ENCODE measurements at regions not wholly inside any gene's neighbourhood (a gene's known extent, or its start where the extent isn't known, plus 50 kb on each side); places are given as distances from the start of the nearest gene placed in this dataset.

- DNase-seq (ENCODE audit: low read depth, low spot score) = no peak
Observed at GRCh38 chr5:2039180-2039531, 156.4 kb upstream of the IRX4 start.

- no peak for DNase-seq (ENCODE audit: low read depth, low spot score)
Observed at GRCh38 chr5:2038321-2039179, 155.8 kb upstream of the IRX4 start.

- DNase-seq (ENCODE audit: low read depth, low spot score) = no peak
Observed at GRCh38 chr5:2036885-2037284, 154.2 kb upstream of the IRX4 start.

- DNase-seq (ENCODE audit: low read depth, low spot score) = no peak
Observed at GRCh38 chr5:2032432-2032831, 149.7 kb upstream of the IRX4 start.

GRCh38 chr5:2031581-2031980 lies 148.9 kb upstream of the IRX4 start:
- DNase-seq (ENCODE audit: low read depth, low spot score) = no peak

- no peak for DNase-seq (ENCODE audit: low read depth, low spot score)
Observed at GRCh38 chr5:2030131-2030530, 147.4 kb upstream of the IRX4 start.

GRCh38 chr5:2029206-2029605 lies 146.5 kb upstream of the IRX4 start:
- peak; percentile 10 for DNase-seq (ENCODE audit: low read depth, low spot score)

GRCh38 chr5:2027790-2028189 lies 145.1 kb upstream of the IRX4 start:
- no peak for DNase-seq (ENCODE audit: low read depth, low spot score)

GRCh38 chr5:2024986-2025721 lies 142.4 kb upstream of the IRX4 start:
- DNase-seq (ENCODE audit: low read depth, low spot score) = no peak

- DNase-seq (ENCODE audit: low read depth, low spot score) = no peak
Observed at GRCh38 chr5:2023196-2023595, 140.5 kb upstream of the IRX4 start.

GRCh38 chr5:2022436-2022835 lies 139.7 kb upstream of the IRX4 start:
- DNase-seq (ENCODE audit: low read depth, low spot score) = no peak

- DNase-seq (ENCODE audit: low read depth, low spot score) = no peak
Observed at GRCh38 chr5:2021484-2022176, 138.9 kb upstream of the IRX4 start.

GRCh38 chr5:2020730-2021129 lies 138.0 kb upstream of the IRX4 start:
- DNase-seq (ENCODE audit: low read depth, low spot score) = no peak

- no peak for DNase-seq (ENCODE audit: low read depth, low spot score)
Observed at GRCh38 chr5:2019716-2020115, 137.0 kb upstream of the IRX4 start.

GRCh38 chr5:2018390-2018724 lies 135.6 kb upstream of the IRX4 start:
- DNase-seq (ENCODE audit: low read depth, low spot score) = no peak

GRCh38 chr5:2017540-2018389 lies 135.0 kb upstream of the IRX4 start:
- no peak for DNase-seq (ENCODE audit: low read depth, low spot score)

- DNase-seq (ENCODE audit: low read depth, low spot score) = no peak
Observed at GRCh38 chr5:2015961-2016360, 133.2 kb upstream of the IRX4 start.

GRCh38 chr5:2015124-2015848 lies 132.6 kb upstream of the IRX4 start:
- no peak for DNase-seq (ENCODE audit: low read depth, low spot score)

- no peak for DNase-seq (ENCODE audit: low read depth, low spot score)
Observed at GRCh38 chr5:2014058-2014610, 131.4 kb upstream of the IRX4 start.

GRCh38 chr5:2013301-2014057 lies 130.8 kb upstream of the IRX4 start:
- DNase-seq (ENCODE audit: low read depth, low spot score) = no peak
